Cardiac muscle cell (in vitro differentiated cells and primary cell): ENCODE measurements at regions not wholly inside any gene's neighbourhood (a gene's known extent, or its start where the extent isn't known, plus 50 kb on each side); places are given as distances from the start of the nearest gene placed in this dataset.
A peak's percentile ranks its signal among the peaks of the same experiment; 100 is the strongest.

ENCODE experiments used
- DNase-seq, 2 donors: peaks; one replicate each; pipeline versions ENCODE4 v3.0.0 to v3.0.0-alpha.2; 2010 to 2017; ENCODE audit warnings: low read depth in 1 of 2, low spot score in 1 of 2
- H3K27ac ChIP-seq: fragments of 200-600 bp; sonication (generic); 2 replicates; pipeline ENCODE4 v1.5.1; 2016
- H3K27me3 ChIP-seq: fragments of 200-600 bp; sonication (generic); 2 replicates; pipeline ENCODE4 v1.6.0; 2016; ENCODE audit warnings: control low read depth
- H3K36me3 ChIP-seq: fragments of 200-600 bp; sonication (generic); 2 replicates; pipeline ENCODE4 v1.5.1; 2016; ENCODE audit warnings: control low read depth
- H3K4me1 ChIP-seq: fragments of 200-600 bp; sonication (generic); 2 replicates; pipeline ENCODE4 v1.8.1; 2017; ENCODE audit warnings: low read depth, mild to moderate bottlenecking, mixed run types
- H3K4me3 ChIP-seq: fragments of 200-600 bp; sonication (generic); 2 replicates; pipeline ENCODE4 v1.5.1; 2016; ENCODE audit warnings: mild to moderate bottlenecking
- H3K9me3 ChIP-seq: fragments of 200-600 bp; sonication (generic); 2 replicates; pipeline ENCODE4 v1.5.1; 2017; ENCODE audit warnings: low read depth, mild to moderate bottlenecking, control low read depth
- TF ChIP-seq, protein P1 (sequence below): IDR thresholded peaks from 2 replicates; pipeline ENCODE4 v1.5.1; 2012; ENCODE audit warnings: low read depth, mild to moderate bottlenecking, low read length

DNA sequence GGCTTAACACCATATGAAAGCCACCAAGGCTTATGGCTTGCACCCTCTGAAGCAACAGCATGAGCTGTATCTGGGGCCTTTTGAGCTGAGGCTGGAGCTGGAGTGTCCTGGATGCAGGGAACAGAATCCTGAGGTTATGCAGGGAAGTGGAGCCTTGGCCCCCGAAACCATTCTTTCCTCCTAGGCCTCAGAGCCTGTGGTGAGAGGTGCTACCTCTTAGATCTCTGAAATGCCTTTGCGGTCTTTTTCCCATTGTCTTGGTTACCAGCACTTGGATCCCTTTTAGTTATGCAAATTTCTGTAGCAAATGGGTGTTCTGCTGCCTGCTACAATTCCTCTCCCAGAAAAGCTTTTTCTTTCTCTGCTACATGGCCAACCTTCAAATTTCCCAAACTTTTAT is 72.7 kb upstream of the CLPB start:
- H3K27ac ChIP-seq: no peak overlapping the region
- H3K36me3 ChIP-seq: no peaks in the 10 kb centered on the region
- H3K4me3 ChIP-seq: no peak overlapping the region
- TF ChIP-seq, protein P1, sequence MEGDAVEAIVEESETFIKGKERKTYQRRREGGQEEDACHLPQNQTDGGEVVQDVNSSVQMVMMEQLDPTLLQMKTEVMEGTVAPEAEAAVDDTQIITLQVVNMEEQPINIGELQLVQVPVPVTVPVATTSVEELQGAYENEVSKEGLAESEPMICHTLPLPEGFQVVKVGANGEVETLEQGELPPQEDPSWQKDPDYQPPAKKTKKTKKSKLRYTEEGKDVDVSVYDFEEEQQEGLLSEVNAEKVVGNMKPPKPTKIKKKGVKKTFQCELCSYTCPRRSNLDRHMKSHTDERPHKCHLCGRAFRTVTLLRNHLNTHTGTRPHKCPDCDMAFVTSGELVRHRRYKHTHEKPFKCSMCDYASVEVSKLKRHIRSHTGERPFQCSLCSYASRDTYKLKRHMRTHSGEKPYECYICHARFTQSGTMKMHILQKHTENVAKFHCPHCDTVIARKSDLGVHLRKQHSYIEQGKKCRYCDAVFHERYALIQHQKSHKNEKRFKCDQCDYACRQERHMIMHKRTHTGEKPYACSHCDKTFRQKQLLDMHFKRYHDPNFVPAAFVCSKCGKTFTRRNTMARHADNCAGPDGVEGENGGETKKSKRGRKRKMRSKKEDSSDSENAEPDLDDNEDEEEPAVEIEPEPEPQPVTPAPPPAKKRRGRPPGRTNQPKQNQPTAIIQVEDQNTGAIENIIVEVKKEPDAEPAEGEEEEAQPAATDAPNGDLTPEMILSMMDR: no peak
- H3K27me3 ChIP-seq: no peaks in the 10 kb centered on the region
- no peaks in the 10 kb centered on the region for H3K9me3 ChIP-seq
- DNase-seq: no peak
- no peaks in the 10 kb centered on the region for H3K4me1 ChIP-seq

DNA sequence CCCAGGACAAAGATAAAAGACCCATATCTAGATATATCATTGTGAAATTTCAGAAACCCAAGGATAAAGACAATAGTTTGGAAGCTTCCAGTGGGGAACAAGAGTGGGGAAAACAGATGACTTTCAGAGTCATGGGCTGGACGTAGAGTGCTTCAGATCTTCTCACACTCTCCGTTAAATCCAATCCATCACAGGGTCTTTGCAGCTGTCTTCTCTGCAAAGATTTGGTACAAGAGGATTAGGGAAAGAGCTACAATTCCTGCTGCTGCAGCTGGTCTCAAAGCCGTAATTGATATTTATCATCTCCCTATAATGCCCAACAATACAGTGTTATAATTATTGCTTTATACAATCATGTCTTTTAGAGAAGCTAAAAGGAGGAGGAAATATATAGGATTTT is 63.4 kb upstream of the CLPB start:
- Histone ChIP-seq H3K36me3 (no peaks in the 10 kb centered on the region), H3K4me3 (no peak overlapping the region), H3K4me1 (no peaks in the 10 kb centered on the region), H3K27me3 (no peaks in the 10 kb centered on the region), H3K27ac (no peak overlapping the region), H3K9me3 (no peaks in the 10 kb centered on the region)
- TF ChIP-seq, protein P1: no peak
- DNase-seq: no peak

DNA sequence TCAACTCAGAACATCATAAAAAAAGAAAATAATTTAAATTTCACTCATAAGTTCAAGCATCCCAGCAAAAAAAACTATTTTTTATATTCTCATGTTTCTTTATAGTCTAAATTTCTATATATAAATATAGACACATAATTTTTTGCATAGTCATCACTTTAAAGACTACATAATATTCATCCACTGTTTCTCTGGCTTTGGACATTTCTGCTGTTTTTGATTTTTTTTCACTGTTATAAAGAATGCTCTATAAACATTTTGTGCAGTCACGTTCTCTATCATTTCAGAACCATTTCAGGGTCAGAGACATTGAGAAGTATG is 59.7 kb upstream of the CLPB start:
- TF ChIP-seq, protein P1: no peak

DNA sequence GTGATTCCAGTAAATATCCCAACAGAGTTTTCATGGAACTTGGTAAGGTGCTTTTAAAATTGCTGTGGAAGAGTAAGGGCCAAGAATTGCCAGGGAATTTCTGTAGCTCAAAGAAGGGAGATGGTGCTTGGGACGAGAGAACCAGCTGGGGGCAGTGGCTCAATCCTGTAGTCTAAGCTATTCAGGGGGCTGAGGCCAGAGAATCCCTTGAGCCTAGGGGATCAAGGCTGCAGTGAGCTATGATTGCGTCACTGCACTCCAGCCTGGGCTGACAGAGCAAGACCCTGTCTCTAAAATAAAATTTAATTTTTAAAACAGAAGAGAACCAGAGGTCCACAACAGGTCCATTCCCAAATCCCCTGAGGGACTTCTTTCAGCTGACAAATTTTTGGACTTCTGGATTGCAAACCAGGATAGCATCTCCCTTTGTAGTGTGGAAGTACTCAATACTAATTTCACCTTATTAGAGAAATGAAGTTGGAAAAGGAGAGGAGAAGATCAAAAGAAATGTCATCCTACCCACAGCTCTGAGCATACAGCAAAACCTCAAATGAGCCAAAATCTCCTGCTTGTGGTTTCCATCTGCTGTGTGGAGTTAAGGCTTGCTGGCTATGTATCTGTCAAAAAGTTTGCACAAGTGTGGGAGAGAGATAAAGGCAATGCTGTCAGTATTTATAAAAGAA is 59.2 kb upstream of the CLPB start:
- DNase-seq: peak in 1 of 2 donors; percentile 36
- Histone ChIP-seq H3K4me3 (no peak overlapping the region), H3K27me3 (no peaks in the 10 kb centered on the region), H3K4me1 (no peaks in the 10 kb centered on the region), H3K9me3 (no peaks in the 10 kb centered on the region), H3K27ac (no peak overlapping the region), H3K36me3 (no peaks in the 10 kb centered on the region)
- TF ChIP-seq, protein P1: no peak

More for the DNA sequence above, 59.7 kb upstream of the CLPB start:
- Histone ChIP-seq H3K36me3 (no peaks in the 10 kb centered on the region), H3K27ac (no peak overlapping the region), H3K4me1 (no peaks in the 10 kb centered on the region), H3K4me3 (no peak overlapping the region), H3K9me3 (no peaks in the 10 kb centered on the region), H3K27me3 (no peaks in the 10 kb centered on the region)
- DNase-seq: no peak

DNA sequence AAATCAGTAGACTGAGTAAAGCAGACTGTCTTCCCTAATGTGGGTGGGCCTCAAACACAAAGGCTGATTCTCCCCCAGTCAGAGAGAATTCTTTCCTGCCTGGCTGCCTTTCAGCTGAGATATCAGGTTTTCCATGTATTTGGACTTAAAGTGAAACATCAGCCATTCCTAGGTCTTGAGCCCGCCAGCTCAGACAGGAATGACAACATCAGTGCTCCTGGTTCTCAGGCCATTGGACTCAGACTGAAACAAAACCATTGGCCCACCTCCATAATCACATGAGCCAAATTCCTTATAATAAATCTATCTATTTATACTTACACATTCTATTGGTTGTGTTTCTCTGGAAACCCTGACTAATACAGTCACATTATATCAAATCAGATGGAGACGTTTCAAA is 56.7 kb upstream of the CLPB start:
- H3K27ac ChIP-seq: no peak overlapping the region
- H3K9me3 ChIP-seq: no peaks in the 10 kb centered on the region
- no peaks in the 10 kb centered on the region for H3K27me3 ChIP-seq
- TF ChIP-seq, protein P1: no peak
- H3K4me1 ChIP-seq: no peaks in the 10 kb centered on the region
- H3K36me3 ChIP-seq: no peaks in the 10 kb centered on the region
- DNase-seq: peak in 1 of 2 donors; percentile 34
- no peak overlapping the region for H3K4me3 ChIP-seq
